ENCODE measurements at regions not wholly inside any gene's neighbourhood (a gene's known extent, or its start where the extent isn't known, plus 50 kb on each side); places are given as distances from the start of the nearest gene placed in this dataset.

GRCh38 chr12:46497739-46498138 lies 125.2 kb upstream of the SLC38A2 start:
- peaks cover 0 to 7% of the 10 kb centered on the region in 2 donors for H3K4me1 ChIP-seq (ENCODE audit: control insufficient read depth in 1 of 2, insufficient read depth in 2 of 2, low read length in 2 of 2)
- no peaks in the 10 kb centered on the region for H3K36me3 ChIP-seq (ENCODE audit: control insufficient read depth in 1 of 2, insufficient read depth in 2 of 2, low read length in 2 of 2)
- no peaks in the 10 kb centered on the region for H3K27me3 ChIP-seq (ENCODE audit: low read depth, low read length)
- no peak overlapping the region for H3K4me3 ChIP-seq (ENCODE audit: low read depth in 1 of 2, low read length in 2 of 2)
- H3K27ac ChIP-seq (ENCODE audit: low read length), result no peak overlapping the region
- H3K9me3 ChIP-seq (ENCODE audit: control insufficient read depth in 1 of 2, low read length in 2 of 2), result no peaks in the 10 kb centered on the region

DNA sequence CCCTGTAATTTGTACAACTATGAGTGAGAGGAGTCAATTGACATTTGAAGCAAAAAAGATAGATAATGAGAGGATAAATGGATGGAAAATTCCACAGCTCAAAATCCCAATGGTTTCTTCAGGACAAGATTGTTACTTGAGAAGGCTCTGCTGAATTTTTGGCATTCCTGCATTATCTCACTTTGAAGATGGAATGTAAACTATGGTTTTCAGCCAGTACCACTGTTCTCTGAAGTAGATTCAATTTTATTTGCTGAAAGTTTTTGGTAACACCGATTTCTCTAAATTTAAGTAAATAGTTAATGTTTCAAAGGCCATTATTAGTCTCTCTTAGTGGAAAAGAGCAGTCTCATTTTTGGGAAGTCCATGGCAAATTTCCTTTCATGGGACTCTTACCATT lies 121.9 kb upstream of the SLC38A2 start:
- Histone ChIP-seq H3K9me3 (ENCODE audit: control insufficient read depth in 1 of 2, low read length in 2 of 2) (no peaks in the 10 kb centered on the region), H3K4me3 (ENCODE audit: low read depth in 1 of 2, low read length in 2 of 2) (no peak overlapping the region), H3K4me1 (ENCODE audit: control insufficient read depth in 1 of 2, insufficient read depth in 2 of 2, low read length in 2 of 2) (peaks cover 4 to 16% of the 10 kb centered on the region in 2 donors), H3K27me3 (ENCODE audit: low read depth, low read length) (no peaks in the 10 kb centered on the region), H3K36me3 (ENCODE audit: control insufficient read depth in 1 of 2, insufficient read depth in 2 of 2, low read length in 2 of 2) (no peaks in the 10 kb centered on the region), H3K27ac (ENCODE audit: low read length) (no peak overlapping the region)

DNA sequence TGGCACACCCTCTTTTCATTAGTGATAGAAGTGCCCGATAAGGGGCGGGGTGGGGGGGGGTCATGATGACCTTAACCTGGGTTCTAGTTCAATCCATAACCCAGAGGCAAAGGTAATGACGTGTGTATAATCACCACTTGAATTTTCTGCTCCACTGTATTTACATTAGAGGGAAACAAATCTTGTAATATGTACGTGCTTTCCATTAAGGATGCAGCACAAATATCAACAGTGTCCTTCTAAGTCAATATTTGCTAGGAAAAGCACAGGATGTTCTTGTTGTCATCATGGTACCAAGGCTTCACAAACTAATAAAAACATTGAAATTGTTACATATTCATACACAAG lies 121.2 kb upstream of the SLC38A2 start:
- Histone ChIP-seq H3K4me3 (ENCODE audit: low read depth in 1 of 2, low read length in 2 of 2) (no peak overlapping the region), H3K36me3 (ENCODE audit: control insufficient read depth in 1 of 2, insufficient read depth in 2 of 2, low read length in 2 of 2) (no peaks in the 10 kb centered on the region), H3K27ac (ENCODE audit: low read length) (no peak overlapping the region), H3K9me3 (ENCODE audit: control insufficient read depth in 1 of 2, low read length in 2 of 2) (no peaks in the 10 kb centered on the region), H3K4me1 (ENCODE audit: control insufficient read depth in 1 of 2, insufficient read depth in 2 of 2, low read length in 2 of 2) (peaks cover 4 to 18% of the 10 kb centered on the region in 2 donors), H3K27me3 (ENCODE audit: low read depth, low read length) (no peaks in the 10 kb centered on the region)

- H3K27ac ChIP-seq (ENCODE audit: low read length), result no peak overlapping the region
- peaks cover 4 to 18% of the 10 kb centered on the region in 2 donors for H3K4me1 ChIP-seq (ENCODE audit: control insufficient read depth in 1 of 2, insufficient read depth in 2 of 2, low read length in 2 of 2)
These were observed 120.7 kb upstream of the SLC38A2 start for GRCh38 chr12:46493150-46493833.

DNA sequence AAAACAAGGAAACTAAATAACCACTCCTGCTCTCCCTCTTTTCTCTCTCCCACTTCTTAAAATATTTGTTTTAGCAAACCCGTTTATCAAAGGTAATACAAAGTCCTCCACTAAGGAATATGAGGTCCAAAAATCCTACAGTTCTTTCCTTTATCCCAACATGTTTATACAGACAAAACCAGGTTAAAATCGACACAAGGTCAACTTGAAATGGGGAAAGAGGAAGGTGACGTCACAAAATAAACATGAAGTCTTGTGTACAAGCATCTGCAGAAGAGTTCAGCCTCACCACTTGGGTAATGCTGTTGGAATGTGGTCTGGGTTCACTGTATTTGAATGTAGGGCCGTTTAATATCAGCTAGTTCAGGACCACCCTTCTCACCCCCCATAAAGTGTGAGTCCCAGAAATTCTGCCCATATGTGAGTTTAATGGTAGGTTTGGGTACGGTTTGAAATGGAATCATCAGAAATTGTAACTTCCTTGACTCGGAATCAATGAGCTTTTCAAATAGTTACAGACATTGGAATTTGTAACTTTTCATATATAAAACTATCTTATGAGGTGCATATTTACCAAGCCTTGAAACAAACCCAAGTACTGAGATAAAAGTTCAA lies 120.0 kb upstream of the SLC38A2 start:
- Histone ChIP-seq H3K27ac (ENCODE audit: low read length) (no peak overlapping the region), H3K4me1 (ENCODE audit: control insufficient read depth in 1 of 2, insufficient read depth in 2 of 2, low read length in 2 of 2) (peaks cover 4 to 18% of the 10 kb centered on the region in 2 donors), H3K9me3 (ENCODE audit: control insufficient read depth in 1 of 2, low read length in 2 of 2) (no peaks in the 10 kb centered on the region), H3K36me3 (ENCODE audit: control insufficient read depth in 1 of 2, insufficient read depth in 2 of 2, low read length in 2 of 2) (no peaks in the 10 kb centered on the region), H3K27me3 (ENCODE audit: low read depth, low read length) (no peaks in the 10 kb centered on the region), H3K4me3 (ENCODE audit: low read depth in 1 of 2, low read length in 2 of 2) (no peak overlapping the region)

More at GRCh38 chr12:46493150-46493833, 120.7 kb upstream of the SLC38A2 start:
- H3K9me3 ChIP-seq (ENCODE audit: control insufficient read depth in 1 of 2, low read length in 2 of 2), result no peaks in the 10 kb centered on the region
- no peak overlapping the region for H3K4me3 ChIP-seq (ENCODE audit: low read depth in 1 of 2, low read length in 2 of 2)
- no peaks in the 10 kb centered on the region for H3K36me3 ChIP-seq (ENCODE audit: control insufficient read depth in 1 of 2, insufficient read depth in 2 of 2, low read length in 2 of 2)
- H3K27me3 ChIP-seq (ENCODE audit: low read depth, low read length), result no peaks in the 10 kb centered on the region

GRCh38 chr12:46491548-46491947 lies 119.0 kb upstream of the SLC38A2 start:
- Histone ChIP-seq H3K27ac (ENCODE audit: low read length) (no peak overlapping the region), H3K36me3 (ENCODE audit: control insufficient read depth in 1 of 2, insufficient read depth in 2 of 2, low read length in 2 of 2) (no peaks in the 10 kb centered on the region), H3K9me3 (ENCODE audit: control insufficient read depth in 1 of 2, low read length in 2 of 2) (no peaks in the 10 kb centered on the region), H3K27me3 (ENCODE audit: low read depth, low read length) (no peaks in the 10 kb centered on the region), H3K4me1 (ENCODE audit: control insufficient read depth in 1 of 2, insufficient read depth in 2 of 2, low read length in 2 of 2) (peaks cover 4 to 18% of the 10 kb centered on the region in 2 donors), H3K4me3 (ENCODE audit: low read depth in 1 of 2, low read length in 2 of 2) (no peak overlapping the region)

DNA sequence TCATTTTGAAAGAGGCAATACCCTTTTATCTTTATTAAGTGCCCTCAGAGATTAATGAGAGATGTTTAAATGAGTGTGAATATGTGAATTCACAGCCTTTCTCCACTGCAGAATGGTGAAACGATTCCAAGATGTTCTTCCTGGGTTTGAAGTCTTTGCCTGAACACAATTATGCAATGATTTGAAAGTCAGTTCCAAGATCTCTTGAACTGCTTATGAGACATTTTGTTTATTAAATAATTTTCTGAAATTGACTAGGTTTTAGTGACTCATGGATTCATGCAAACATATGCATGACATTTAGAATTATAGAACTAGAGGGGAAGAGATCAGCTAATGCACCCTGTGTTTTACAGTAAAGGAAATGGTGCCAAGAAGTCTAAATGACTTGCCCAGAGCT lies 118.1 kb upstream of the SLC38A2 start:
- Histone ChIP-seq H3K36me3 (ENCODE audit: control insufficient read depth in 1 of 2, insufficient read depth in 2 of 2, low read length in 2 of 2) (no peaks in the 10 kb centered on the region), H3K27me3 (ENCODE audit: low read depth, low read length) (no peaks in the 10 kb centered on the region), H3K4me3 (ENCODE audit: low read depth in 1 of 2, low read length in 2 of 2) (no peak overlapping the region), H3K9me3 (ENCODE audit: control insufficient read depth in 1 of 2, low read length in 2 of 2) (no peaks in the 10 kb centered on the region), H3K27ac (ENCODE audit: low read length) (no peak overlapping the region), H3K4me1 (ENCODE audit: control insufficient read depth in 1 of 2, insufficient read depth in 2 of 2, low read length in 2 of 2) (peaks cover 4 to 18% of the 10 kb centered on the region in 2 donors)

- Histone ChIP-seq H3K27me3 (ENCODE audit: low read depth, low read length) (no peaks in the 10 kb centered on the region), H3K36me3 (ENCODE audit: control insufficient read depth in 1 of 2, insufficient read depth in 2 of 2, low read length in 2 of 2) (no peaks in the 10 kb centered on the region), H3K4me1 (ENCODE audit: control insufficient read depth in 1 of 2, insufficient read depth in 2 of 2, low read length in 2 of 2) (peaks cover 4 to 18% of the 10 kb centered on the region in 2 donors), H3K9me3 (ENCODE audit: control insufficient read depth in 1 of 2, low read length in 2 of 2) (no peaks in the 10 kb centered on the region), H3K4me3 (ENCODE audit: low read depth in 1 of 2, low read length in 2 of 2) (no peak overlapping the region), H3K27ac (ENCODE audit: low read length) (no peak overlapping the region)
These were observed 117.4 kb upstream of the SLC38A2 start for GRCh38 chr12:46489951-46490388.

- Histone ChIP-seq H3K27me3 (ENCODE audit: low read depth, low read length) (no peaks in the 10 kb centered on the region), H3K4me1 (ENCODE audit: control insufficient read depth in 1 of 2, insufficient read depth in 2 of 2, low read length in 2 of 2) (peaks cover 4 to 11% of the 10 kb centered on the region in 2 donors), H3K9me3 (ENCODE audit: control insufficient read depth in 1 of 2, low read length in 2 of 2) (no peaks in the 10 kb centered on the region), H3K36me3 (ENCODE audit: control insufficient read depth in 1 of 2, insufficient read depth in 2 of 2, low read length in 2 of 2) (no peaks in the 10 kb centered on the region), H3K4me3 (ENCODE audit: low read depth in 1 of 2, low read length in 2 of 2) (no peak overlapping the region), H3K27ac (ENCODE audit: low read length) (no peak overlapping the region)
These were observed 115.1 kb upstream of the SLC38A2 start for GRCh38 chr12:46487567-46488131.

- H3K4me1 ChIP-seq (ENCODE audit: control insufficient read depth in 1 of 2, insufficient read depth in 2 of 2, low read length in 2 of 2), result peaks cover 4 to 11% of the 10 kb centered on the region in 2 donors
- H3K27me3 ChIP-seq (ENCODE audit: low read depth, low read length), result no peaks in the 10 kb centered on the region
- H3K36me3 ChIP-seq (ENCODE audit: control insufficient read depth in 1 of 2, insufficient read depth in 2 of 2, low read length in 2 of 2), result no peaks in the 10 kb centered on the region
- H3K27ac ChIP-seq (ENCODE audit: low read length), result no peak overlapping the region
- no peaks in the 10 kb centered on the region for H3K9me3 ChIP-seq (ENCODE audit: control insufficient read depth in 1 of 2, low read length in 2 of 2)
- H3K4me3 ChIP-seq (ENCODE audit: low read depth in 1 of 2, low read length in 2 of 2), result no peak overlapping the region
These were observed 114.0 kb upstream of the SLC38A2 start for GRCh38 chr12:46486588-46486987.

- H3K27me3 ChIP-seq (ENCODE audit: low read depth, low read length), result no peaks in the 10 kb centered on the region
- H3K9me3 ChIP-seq (ENCODE audit: control insufficient read depth in 1 of 2, low read length in 2 of 2), result no peaks in the 10 kb centered on the region
- peaks cover 4 to 8% of the 10 kb centered on the region in 2 donors for H3K4me1 ChIP-seq (ENCODE audit: control insufficient read depth in 1 of 2, insufficient read depth in 2 of 2, low read length in 2 of 2)
- H3K4me3 ChIP-seq (ENCODE audit: low read depth in 1 of 2, low read length in 2 of 2), result no peak overlapping the region
- H3K36me3 ChIP-seq (ENCODE audit: control insufficient read depth in 1 of 2, insufficient read depth in 2 of 2, low read length in 2 of 2), result no peaks in the 10 kb centered on the region
- no peak overlapping the region for H3K27ac ChIP-seq (ENCODE audit: low read length)
These were observed 113.3 kb upstream of the SLC38A2 start for GRCh38 chr12:46485853-46486252.
